ENCODE measurements at regions not wholly inside any gene's neighbourhood (a gene's known extent, or its start where the extent isn't known, plus 50 kb on each side); places are given as distances from the start of the nearest gene placed in this dataset.

GRCh38 chr4:111871802-111872201 lies 273.5 kb upstream of the FAM241A start:
- TF ChIP-seq CTCF (IDR thresholded peaks at IDR 0.05), result no peak
- TF ChIP-seq POLR2A (IDR thresholded peaks at IDR 0.05), result no peak

Data from right lobe of liver (tissue), 4 donors.